GM23338 (cell line): ENCODE measurements at regions not wholly inside any gene's neighbourhood (a gene's known extent, or its start where the extent isn't known, plus 50 kb on each side); places are given as distances from the start of the nearest gene placed in this dataset.

Experiments used
- CTCF ChIP-seq, 2 experiments: fragments of 200-600 bp in 1 of 2; sonication (generic) in 1 of 2; conservative IDR thresholded peaks; 2 replicates each; pipeline versions ENCODE4 v1.5.1 to v1.6.1; 2016 to 2017; ENCODE audit warnings: antibody characterized with exemption in 2 of 2, low read depth in 2 of 2, mild to moderate bottlenecking in 2 of 2, moderate library complexity in 1 of 2
- EZH2 ChIP-seq: fragments of 200-600 bp; sonication (generic); IDR thresholded peaks from one replicate; pipeline ENCODE4 v1.8.0; 2017; ENCODE audit warnings: antibody characterized with exemption, mild to moderate bottlenecking, low read depth; ENCODE audit not compliant: unreplicated experiment
- EZH2phosphoT487 ChIP-seq: fragments of 200-600 bp; sonication (generic); IDR thresholded peaks from one replicate; pipeline ENCODE4 v1.8.1; 2018; ENCODE audit warnings: antibody characterized with exemption; ENCODE audit not compliant: unreplicated experiment
- POLR2AphosphoS5 ChIP-seq: IDR thresholded peaks from 2 replicates; pipeline ENCODE4 v1.6.1; 2016; ENCODE audit warnings: antibody characterized with exemption, low read depth
- ZNF331 ChIP-seq: fragments of 250-450 bp; sonication (Bioruptor Pico); IDR thresholded peaks from 2 replicates; pipeline ENCODE4 v1.5.0; 2020; ENCODE audit warnings: low read depth, mild to moderate bottlenecking, moderate library complexity

- TF ChIP-seq CTCF (conservative IDR thresholded peaks at IDR 0.05; ENCODE audit: low read depth in 2 of 2) (no peak), POLR2AphosphoS5 (no peak), EZH2 (no peak), ZNF331 (no peak), EZH2phosphoT487 (no peak)
Observed at GRCh38 chr3:55282994-55283393, 204.1 kb downstream of the WNT5A start.
